SK-N-SH (cell line): ENCODE measurements at regions not wholly inside any gene's neighbourhood (a gene's known extent, or its start where the extent isn't known, plus 50 kb on each side); places are given as distances from the start of the nearest gene placed in this dataset.
A peak's percentile ranks its signal among the peaks of the same experiment; 100 is the strongest.

ENCODE experiments used
- EZH2phosphoT487 ChIP-seq: fragments of 200-600 bp; sonication (generic); IDR thresholded peaks from 2 replicates; pipeline ENCODE4 v1.6.1; 2017; ENCODE audit warnings: low read depth, mixed run types, mild to moderate bottlenecking, antibody characterized with exemption, moderate library complexity, borderline replicate concordance
- JUND ChIP-seq: IDR thresholded peaks from 2 replicates; pipeline ENCODE4 v1.4.0; 2012
- MEF2A ChIP-seq: IDR thresholded peaks from 2 replicates; pipeline ENCODE4 v1.4.0; 2012; ENCODE audit warnings: low read depth, borderline replicate concordance
- SIN3A ChIP-seq: IDR thresholded peaks from 2 replicates; pipeline ENCODE4 v1.6.1; 2012; ENCODE audit warnings: low read depth, mild to moderate bottlenecking, low read length, moderate library complexity, borderline replicate concordance
- TEAD4 ChIP-seq: IDR thresholded peaks from 2 replicates; pipeline ENCODE4 v1.4.0; 2012; ENCODE audit warnings: mild to moderate bottlenecking, borderline replicate concordance; ENCODE audit not compliant: insufficient read depth
- TF ChIP-seq, protein P1 (sequence below): fragments of 200-600 bp; sonication (generic); IDR thresholded peaks from 2 replicates; pipeline ENCODE4 v1.6.1; 2017; ENCODE audit warnings: antibody characterized with exemption, mild to moderate bottlenecking, moderate library complexity

DNA sequence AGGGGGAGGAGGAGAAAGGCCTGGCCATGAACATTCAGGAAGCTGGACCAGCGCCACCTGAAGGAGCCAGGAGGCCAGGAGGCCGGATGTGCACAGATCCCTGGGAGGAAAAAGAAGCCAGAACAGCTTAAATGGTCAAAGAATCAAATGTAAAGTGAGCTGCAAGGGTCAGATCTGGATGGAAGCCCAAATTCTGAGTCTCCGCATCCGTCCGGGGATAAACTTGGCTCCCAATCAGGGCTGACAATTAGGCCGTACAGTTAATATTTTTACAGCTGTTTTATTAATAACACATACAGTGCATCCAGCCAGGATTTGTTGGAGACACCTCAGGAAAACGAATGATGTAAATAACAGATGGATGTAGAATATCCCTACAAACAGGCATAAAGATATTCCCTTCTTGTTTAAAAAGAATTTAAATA lies 495.1 kb upstream of the TCF4 start:
- TF ChIP-seq, protein P1, sequence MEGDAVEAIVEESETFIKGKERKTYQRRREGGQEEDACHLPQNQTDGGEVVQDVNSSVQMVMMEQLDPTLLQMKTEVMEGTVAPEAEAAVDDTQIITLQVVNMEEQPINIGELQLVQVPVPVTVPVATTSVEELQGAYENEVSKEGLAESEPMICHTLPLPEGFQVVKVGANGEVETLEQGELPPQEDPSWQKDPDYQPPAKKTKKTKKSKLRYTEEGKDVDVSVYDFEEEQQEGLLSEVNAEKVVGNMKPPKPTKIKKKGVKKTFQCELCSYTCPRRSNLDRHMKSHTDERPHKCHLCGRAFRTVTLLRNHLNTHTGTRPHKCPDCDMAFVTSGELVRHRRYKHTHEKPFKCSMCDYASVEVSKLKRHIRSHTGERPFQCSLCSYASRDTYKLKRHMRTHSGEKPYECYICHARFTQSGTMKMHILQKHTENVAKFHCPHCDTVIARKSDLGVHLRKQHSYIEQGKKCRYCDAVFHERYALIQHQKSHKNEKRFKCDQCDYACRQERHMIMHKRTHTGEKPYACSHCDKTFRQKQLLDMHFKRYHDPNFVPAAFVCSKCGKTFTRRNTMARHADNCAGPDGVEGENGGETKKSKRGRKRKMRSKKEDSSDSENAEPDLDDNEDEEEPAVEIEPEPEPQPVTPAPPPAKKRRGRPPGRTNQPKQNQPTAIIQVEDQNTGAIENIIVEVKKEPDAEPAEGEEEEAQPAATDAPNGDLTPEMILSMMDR, result peak; percentile 50
- TF ChIP-seq TEAD4 (no peak), MEF2A (no peak), JUND (no peak), SIN3A (no peak), EZH2phosphoT487 (no peak)
